Neural progenitor cell (in vitro differentiated cells): ENCODE measurements at regions not wholly inside any gene's neighbourhood (a gene's known extent, or its start where the extent isn't known, plus 50 kb on each side); places are given as distances from the start of the nearest gene placed in this dataset.

ENCODE experiments used
- DNase-seq: peaks from one replicate; pipeline ENCODE4 v3.0.0-alpha.2; 2016; ENCODE audit warnings: low spot score
- H2AFZ ChIP-seq: fragments of 200-600 bp; sonication (generic); replicated peaks from 2 replicates; pipeline ENCODE4 v1.6.1; 2016; ENCODE audit warnings: antibody characterized with exemption
- H3F3A ChIP-seq: fragments of 200-600 bp; sonication (generic); 2 replicates; pipeline ENCODE4 v1.6.1; 2016; ENCODE audit warnings: antibody characterized with exemption, low read depth
- H3K27ac ChIP-seq: fragments of 200-600 bp; sonication (generic); 2 replicates; pipeline ENCODE4 v1.5.1; 2016; ENCODE audit warnings: mild to moderate bottlenecking
- H3K27me3 ChIP-seq: fragments of 200-600 bp; sonication (generic); 2 replicates; pipeline ENCODE4 v1.6.1; 2016; ENCODE audit warnings: mild to moderate bottlenecking, moderate library complexity
- H3K36me3 ChIP-seq: fragments of 200-600 bp; sonication (generic); 2 replicates; pipeline ENCODE4 v1.5.1; 2016
- H3K4me1 ChIP-seq: fragments of 200-600 bp; sonication (generic); 2 replicates; pipeline ENCODE4 v1.6.1; 2016; ENCODE audit warnings: mixed run types
- H3K4me2 ChIP-seq: fragments of 200-600 bp; sonication (generic); 2 replicates; pipeline ENCODE4 v1.6.1; 2016
- H3K4me3 ChIP-seq: fragments of 200-600 bp; sonication (generic); 2 replicates; pipeline ENCODE4 v1.5.1; 2016
- H3K79me2 ChIP-seq: fragments of 200-600 bp; sonication (generic); 2 replicates; pipeline ENCODE4 v1.6.1; 2016; ENCODE audit warnings: low read depth
- H3K9ac ChIP-seq: fragments of 200-600 bp; sonication (generic); 2 replicates; pipeline ENCODE4 v1.6.1; 2016
- H3K9me3 ChIP-seq: fragments of 200-600 bp; sonication (generic); 2 replicates; pipeline ENCODE4 v1.5.1; 2016; ENCODE audit warnings: low read depth
- H4K20me1 ChIP-seq: fragments of 200-600 bp; sonication (generic); 2 replicates; pipeline ENCODE4 v1.6.1; 2016; ENCODE audit warnings: low read depth
- H3K27ac Mint-ChIP-seq: 3 replicates; pipeline ENCODE4 v1.8.0; 2021; ENCODE audit warnings: mixed read lengths
- H3K27me3 Mint-ChIP-seq: 2 replicates; pipeline ENCODE4 v1.8.0; 2022; ENCODE audit warnings: low read depth, mild to moderate bottlenecking, inconsistent platforms, moderate library complexity, mixed read lengths; ENCODE audit not compliant: insufficient read depth
- H3K36me3 Mint-ChIP-seq: 3 replicates; pipeline ENCODE4 v1.8.0; 2021; ENCODE audit warnings: mixed read lengths
- H3K4me1 Mint-ChIP-seq: 3 replicates; pipeline ENCODE4 v1.8.0; 2021; ENCODE audit warnings: mixed read lengths
- H3K4me3 Mint-ChIP-seq: 3 replicates; pipeline ENCODE4 v1.8.0; 2021; ENCODE audit warnings: mild to moderate bottlenecking, moderate library complexity, mixed read lengths
- H3K9me3 Mint-ChIP-seq: 3 replicates; pipeline ENCODE4 v1.8.0; 2020; ENCODE audit warnings: mixed read lengths
- CTCF ChIP-seq: fragments of 200-600 bp; sonication (generic); IDR thresholded peaks from 2 replicates; pipeline ENCODE4 v1.5.1; 2017; ENCODE audit warnings: antibody characterized with exemption, mild to moderate bottlenecking
- EZH2 ChIP-seq: fragments of 200-600 bp; sonication (generic); IDR thresholded peaks from 2 replicates; pipeline ENCODE4 v1.6.1; 2017; ENCODE audit warnings: antibody characterized with exemption, mild to moderate bottlenecking, moderate library complexity
- EZH2phosphoT487 ChIP-seq: fragments of 200-600 bp; sonication (generic); IDR thresholded peaks from 2 replicates; pipeline ENCODE4 v1.6.1; 2017; ENCODE audit warnings: antibody characterized with exemption

DNA sequence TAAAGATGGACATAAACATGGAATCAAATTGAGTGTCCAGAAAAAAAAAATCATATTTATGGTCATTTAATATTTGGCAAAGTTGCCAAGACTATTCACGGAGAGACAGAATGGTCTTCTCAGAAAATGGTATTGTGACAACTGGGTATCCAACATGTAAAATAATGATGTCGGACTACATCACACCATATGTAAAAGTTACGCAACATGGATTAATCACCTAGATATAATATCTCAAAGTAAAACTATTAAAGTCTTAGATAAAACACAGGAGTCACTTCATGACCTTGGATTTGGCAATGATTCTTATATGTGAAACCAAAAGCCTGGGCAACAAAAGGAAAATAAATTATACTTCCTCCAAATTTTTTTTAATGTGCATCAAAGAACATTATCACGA lies 1591.7 kb upstream of the DDX18 start:
- Histone ChIP-seq H3K79me2 (no peaks in the 10 kb centered on the region), H3K27me3 (no peaks in the 10 kb centered on the region), H3K9me3 (no peaks in the 10 kb centered on the region), H3K9ac (no peak overlapping the region), H3K27ac (no peak overlapping the region), H3K4me1 (no peaks in the 10 kb centered on the region), H2AFZ (no peak overlapping the region), H3F3A (no peaks in the 10 kb centered on the region), H3K4me3 (no peak overlapping the region), H4K20me1 (no peaks in the 10 kb centered on the region), H3K4me2 (no peak overlapping the region), H3K36me3 (peaks cover 3% of the 10 kb centered on the region)
- TF ChIP-seq EZH2phosphoT487 (no peak), CTCF (no peak), EZH2 (no peak)
- no peaks in the 10 kb centered on the region for H3K27me3 Mint-ChIP-seq
- no peak overlapping the region for H3K27ac Mint-ChIP-seq
- no peak for DNase-seq
- H3K4me3 Mint-ChIP-seq: no peak overlapping the region
- no peaks in the 10 kb centered on the region for H3K4me1 Mint-ChIP-seq
- H3K36me3 Mint-ChIP-seq: no peaks in the 10 kb centered on the region
- no peaks in the 10 kb centered on the region for H3K9me3 Mint-ChIP-seq

DNA sequence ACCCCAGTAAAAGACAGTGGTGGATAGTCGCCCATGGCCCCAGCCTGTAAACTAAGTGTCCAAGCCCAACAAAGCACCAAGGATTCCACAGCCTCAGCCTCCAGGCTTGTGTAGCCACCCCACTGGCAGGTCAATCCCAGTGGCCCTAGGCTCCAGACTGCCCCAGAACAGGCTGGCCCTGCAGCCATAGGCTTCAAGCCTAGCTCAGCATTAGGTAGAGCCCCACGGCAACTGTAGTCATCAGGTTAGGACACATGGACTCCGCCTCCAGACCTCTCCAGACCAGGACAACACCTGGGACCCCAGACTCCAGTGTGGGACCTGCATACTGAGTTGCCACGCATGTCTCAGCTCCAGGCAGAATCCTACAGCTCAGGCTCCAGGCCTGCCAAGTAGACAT lies 1590.6 kb upstream of the DDX18 start:
- no peaks in the 10 kb centered on the region for H3K79me2 ChIP-seq
- no peak overlapping the region for H3K4me3 ChIP-seq
- H3K36me3 Mint-ChIP-seq: no peaks in the 10 kb centered on the region
- H3K27me3 ChIP-seq: no peaks in the 10 kb centered on the region
- no peak for DNase-seq
- H2AFZ ChIP-seq: no peak overlapping the region
- no peaks in the 10 kb centered on the region for H3K9me3 ChIP-seq
- H3K27ac ChIP-seq: no peak overlapping the region
- no peak overlapping the region for H3K27ac Mint-ChIP-seq
- H3K4me2 ChIP-seq: no peak overlapping the region
- no peaks in the 10 kb centered on the region for H3F3A ChIP-seq
- H3K4me3 Mint-ChIP-seq: no peak overlapping the region
- no peaks in the 10 kb centered on the region for H3K4me1 Mint-ChIP-seq
- H3K9ac ChIP-seq: no peak overlapping the region
- peaks cover 3% of the 10 kb centered on the region for H3K36me3 ChIP-seq
- no peak for TF ChIP-seq EZH2phosphoT487
- no peak for TF ChIP-seq CTCF
- no peak for TF ChIP-seq EZH2
- no peaks in the 10 kb centered on the region for H4K20me1 ChIP-seq
- H3K9me3 Mint-ChIP-seq: no peaks in the 10 kb centered on the region
- H3K4me1 ChIP-seq: no peaks in the 10 kb centered on the region
- no peaks in the 10 kb centered on the region for H3K27me3 Mint-ChIP-seq

DNA sequence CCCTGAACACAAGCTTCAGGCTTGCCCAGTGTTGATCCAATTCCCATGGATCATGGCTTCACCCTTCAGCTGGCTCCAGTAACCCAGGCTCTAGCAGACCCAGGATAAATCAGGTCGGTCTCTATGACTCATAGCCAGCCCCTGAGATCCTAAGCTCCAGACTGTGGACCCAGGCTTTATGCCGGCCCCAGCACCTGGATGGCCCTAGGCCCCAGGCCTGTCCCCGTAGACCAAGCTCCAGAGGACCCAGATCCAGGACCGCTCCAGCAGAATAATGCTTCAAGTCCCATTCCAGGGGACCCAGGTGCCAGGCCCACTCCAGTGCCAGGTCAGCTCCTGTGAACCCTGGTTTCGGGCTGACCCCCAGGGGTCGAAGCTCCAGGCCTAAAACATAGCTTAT lies 1589.9 kb upstream of the DDX18 start:
- no peaks in the 10 kb centered on the region for H3K4me1 Mint-ChIP-seq
- H3K4me3 Mint-ChIP-seq: no peak overlapping the region
- Histone ChIP-seq H3K79me2 (no peaks in the 10 kb centered on the region), H3K4me1 (no peaks in the 10 kb centered on the region), H3K9me3 (no peaks in the 10 kb centered on the region), H3K9ac (no peak overlapping the region), H3K4me3 (no peak overlapping the region), H2AFZ (no peak overlapping the region), H3K27ac (no peak overlapping the region), H3K36me3 (peaks cover 3% of the 10 kb centered on the region), H3K27me3 (no peaks in the 10 kb centered on the region), H3K4me2 (no peak overlapping the region), H4K20me1 (no peaks in the 10 kb centered on the region), H3F3A (no peaks in the 10 kb centered on the region)
- no peak overlapping the region for H3K27ac Mint-ChIP-seq
- no peaks in the 10 kb centered on the region for H3K27me3 Mint-ChIP-seq
- H3K9me3 Mint-ChIP-seq: no peaks in the 10 kb centered on the region
- DNase-seq: no peak
- H3K36me3 Mint-ChIP-seq: no peaks in the 10 kb centered on the region
- TF ChIP-seq CTCF (no peak), EZH2phosphoT487 (no peak), EZH2 (no peak)

DNA sequence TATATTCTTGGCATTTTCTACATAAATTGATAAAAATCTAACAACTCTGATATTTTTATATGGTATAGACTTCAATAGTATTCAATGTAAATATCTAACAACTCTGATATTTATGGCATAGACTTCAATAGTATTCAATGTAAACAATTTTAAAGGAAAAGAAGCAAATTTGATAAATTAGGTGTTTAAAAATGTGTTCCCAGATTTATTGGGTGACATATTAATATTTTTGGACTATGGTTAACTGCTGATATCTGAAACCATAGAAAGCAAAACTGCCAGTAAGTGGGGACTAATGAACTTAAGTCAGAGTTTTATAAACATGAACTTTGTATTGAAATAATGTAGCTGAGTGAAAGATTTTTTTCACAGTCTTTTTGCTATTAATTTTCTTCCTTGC lies 1576.0 kb upstream of the DDX18 start:
- no peaks in the 10 kb centered on the region for H3K9me3 Mint-ChIP-seq
- Histone ChIP-seq H3K36me3 (no peaks in the 10 kb centered on the region), H3K4me1 (no peaks in the 10 kb centered on the region), H4K20me1 (no peaks in the 10 kb centered on the region), H2AFZ (no peak overlapping the region), H3K27me3 (no peaks in the 10 kb centered on the region), H3K4me2 (no peak overlapping the region), H3K4me3 (no peak overlapping the region), H3K79me2 (no peaks in the 10 kb centered on the region), H3K9me3 (no peaks in the 10 kb centered on the region), H3K9ac (no peak overlapping the region), H3K27ac (no peak overlapping the region), H3F3A (no peaks in the 10 kb centered on the region)
- H3K4me1 Mint-ChIP-seq: no peaks in the 10 kb centered on the region
- no peak overlapping the region for H3K27ac Mint-ChIP-seq
- DNase-seq: no peak
- H3K27me3 Mint-ChIP-seq: peaks cover 2% of the 10 kb centered on the region
- no peak for TF ChIP-seq EZH2
- no peak for TF ChIP-seq CTCF
- no peak for TF ChIP-seq EZH2phosphoT487
- H3K36me3 Mint-ChIP-seq: no peaks in the 10 kb centered on the region
- H3K4me3 Mint-ChIP-seq: no peak overlapping the region
